Activated CD4-positive, alpha-beta T cell treated with anti-CD3 and anti-CD28 coated beads, Interleukin-2, amount 10 ng/mL, durations not matched to agents 7 days and 5 days (primary cell): ENCODE measurements at regions not wholly inside any gene's neighbourhood (a gene's known extent, or its start where the extent isn't known, plus 50 kb on each side); places are given as distances from the start of the nearest gene placed in this dataset.
"Not testable (repeated sequence)": the region's sequence is repeated elsewhere in the genome, so short reads cannot be mapped to it uniquely, and the experiment has no call there.

Source experiments
- CTCF ChIA-PET: fragments of 350-600 bp; sonication (Branson Sonifier 250); formaldehyde crosslinking; loops from one replicate; lab custom pipeline; 2021; ENCODE audit warnings: antibody characterized with exemption; lab: Charles Lee
- POLR2A ChIA-PET: fragments of 350-600 bp; sonication (Branson Sonifier 250); formaldehyde crosslinking; loops from one replicate; lab custom pipeline; 2021; ENCODE audit warnings: antibody characterized with exemption; lab: Charles Lee
- DNase-seq: peaks from one replicate; pipeline ENCODE4 v3.0.0-alpha.2; 2020
- H3K27ac Mint-ChIP-seq: one replicate; pipeline ENCODE4 v1.8.0; 2021; ENCODE audit warnings: mild to moderate bottlenecking, moderate library complexity, mixed read lengths
- H3K27me3 Mint-ChIP-seq: one replicate; pipeline ENCODE4 v1.8.0; 2021; ENCODE audit warnings: mixed read lengths
- H3K36me3 Mint-ChIP-seq: one replicate; pipeline ENCODE4 v1.8.0; 2021; ENCODE audit warnings: low read depth, mixed read lengths
- H3K4me1 Mint-ChIP-seq: one replicate; pipeline ENCODE4 v1.8.0; 2021; ENCODE audit warnings: mixed read lengths
- H3K4me3 Mint-ChIP-seq: one replicate; pipeline ENCODE4 v1.8.0; 2021; ENCODE audit warnings: mild to moderate bottlenecking, moderate library complexity, mixed read lengths
- H3K9me3 Mint-ChIP-seq: one replicate; pipeline ENCODE4 v1.8.0; 2021; ENCODE audit warnings: mixed read lengths

- H3K4me1 Mint-ChIP-seq, H3K27me3 Mint-ChIP-seq, H3K27ac Mint-ChIP-seq, H3K36me3 Mint-ChIP-seq, DNase-seq, CTCF ChIA-PET, H3K9me3 Mint-ChIP-seq, H3K4me3 Mint-ChIP-seq: not testable (repeated sequence)
- POLR2A ChIA-PET = interaction anchor here (0.7 kb wide), 1 partner anchor 1812 kb away, joined by 3 read pairs; no protein-coding TSS in a partner anchor
Measured at GRCh38 chr2:87423796-87424762, 323.8 kb upstream of the PLGLB2 start.

DNA sequence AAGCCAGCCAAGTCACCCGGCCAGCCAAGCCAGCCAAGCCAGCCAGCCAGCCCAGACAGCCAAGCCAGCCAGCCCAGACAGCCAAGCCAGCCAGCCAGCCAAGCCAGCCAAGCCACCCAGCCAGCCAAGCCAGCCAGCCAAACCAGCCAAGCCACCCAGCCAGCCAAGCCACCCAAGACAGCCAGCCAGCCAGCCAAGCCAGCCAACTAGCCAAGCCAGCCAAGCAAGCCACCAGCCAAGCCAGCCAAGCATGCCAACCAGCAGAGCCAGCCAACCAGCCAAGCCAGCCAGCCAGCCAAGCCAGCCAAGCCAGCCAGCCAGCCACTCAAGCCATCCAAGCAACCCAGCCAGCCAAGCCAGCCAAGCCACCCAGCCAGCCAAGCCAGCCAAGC lies 323.1 kb upstream of the PLGLB2 start:
- H3K4me3 Mint-ChIP-seq, H3K27me3 Mint-ChIP-seq, DNase-seq, H3K36me3 Mint-ChIP-seq, H3K9me3 Mint-ChIP-seq, CTCF ChIA-PET, POLR2A ChIA-PET, H3K4me1 Mint-ChIP-seq, H3K27ac Mint-ChIP-seq: not testable (repeated sequence)

DNA sequence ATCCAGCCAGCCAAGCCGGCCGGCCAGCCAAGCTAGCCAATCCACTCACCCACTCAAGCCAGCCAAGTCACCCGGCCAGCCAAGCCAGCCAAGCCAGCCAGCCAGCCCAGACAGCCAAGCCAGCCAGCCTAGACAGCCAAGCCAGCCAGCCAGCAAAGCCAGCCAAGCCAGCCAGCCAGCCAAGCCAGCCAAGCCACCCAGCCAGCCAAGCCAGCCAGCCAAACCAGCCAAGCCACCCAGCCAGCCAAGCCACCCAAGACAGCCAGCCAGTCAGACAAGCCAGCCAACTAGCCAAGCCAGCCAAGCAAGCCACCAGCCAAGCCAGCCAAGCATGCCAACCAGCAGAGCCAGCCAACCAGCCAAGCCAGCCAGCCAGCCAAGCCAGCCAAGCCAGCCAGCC lies 322.7 kb upstream of the PLGLB2 start:
- POLR2A ChIA-PET, H3K27ac Mint-ChIP-seq, CTCF ChIA-PET, H3K27me3 Mint-ChIP-seq, H3K36me3 Mint-ChIP-seq, H3K4me3 Mint-ChIP-seq, DNase-seq, H3K9me3 Mint-ChIP-seq, H3K4me1 Mint-ChIP-seq: not testable (repeated sequence)

- POLR2A ChIA-PET, H3K4me1 Mint-ChIP-seq, CTCF ChIA-PET, H3K27me3 Mint-ChIP-seq, H3K27ac Mint-ChIP-seq, H3K9me3 Mint-ChIP-seq, DNase-seq, H3K4me3 Mint-ChIP-seq, H3K36me3 Mint-ChIP-seq: not testable (repeated sequence)
Measured at GRCh38 chr2:87425717-87426116, 322.2 kb upstream of the PLGLB2 start.

DNA sequence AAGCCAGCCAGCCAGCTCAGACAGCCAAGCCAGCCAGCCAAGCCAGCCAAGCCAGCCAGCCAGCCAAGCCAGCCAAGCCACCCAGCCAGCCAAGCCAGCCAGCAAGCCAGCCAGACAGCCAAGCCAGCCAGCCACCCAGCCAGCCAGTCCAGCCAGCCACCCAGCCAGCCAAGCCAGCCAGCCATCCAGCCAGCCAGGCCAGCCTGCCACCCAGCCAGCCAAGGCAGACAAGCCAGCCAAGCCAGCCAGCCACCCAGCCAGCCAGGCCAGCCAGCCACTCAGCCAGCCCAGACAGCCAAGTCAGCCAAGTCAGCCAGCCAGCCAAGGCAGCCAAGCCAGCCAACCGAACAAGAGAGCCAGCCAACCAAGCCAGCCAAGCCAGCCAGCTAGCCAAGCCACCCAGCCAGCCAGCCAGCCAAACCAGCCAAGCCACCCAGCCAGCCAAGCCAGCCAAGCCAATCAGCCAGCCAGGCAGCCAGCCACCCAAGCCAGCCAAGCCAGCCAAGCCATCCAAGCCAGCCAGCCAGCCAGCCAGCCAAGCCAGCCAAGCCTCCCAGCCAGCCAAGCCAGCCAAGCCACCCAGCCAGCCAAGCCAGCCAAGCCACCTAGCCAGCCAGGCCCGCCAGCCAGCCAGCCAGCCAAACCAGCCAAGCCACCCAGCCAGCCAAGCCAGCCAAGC lies 319.3 kb upstream of the PLGLB2 start:
- DNase-seq, H3K27me3 Mint-ChIP-seq, H3K4me1 Mint-ChIP-seq, POLR2A ChIA-PET, CTCF ChIA-PET, H3K27ac Mint-ChIP-seq, H3K36me3 Mint-ChIP-seq, H3K4me3 Mint-ChIP-seq, H3K9me3 Mint-ChIP-seq: not testable (repeated sequence)

- POLR2A ChIA-PET, CTCF ChIA-PET, H3K9me3 Mint-ChIP-seq, H3K4me1 Mint-ChIP-seq, DNase-seq, H3K4me3 Mint-ChIP-seq, H3K36me3 Mint-ChIP-seq, H3K27ac Mint-ChIP-seq, H3K27me3 Mint-ChIP-seq: not testable (repeated sequence)
Measured at GRCh38 chr2:87429206-87429930, 318.5 kb upstream of the PLGLB2 start.

GRCh38 chr2:87429931-87430275 lies 318.0 kb upstream of the PLGLB2 start:
- POLR2A ChIA-PET, H3K4me1 Mint-ChIP-seq, H3K9me3 Mint-ChIP-seq, H3K4me3 Mint-ChIP-seq, H3K36me3 Mint-ChIP-seq, CTCF ChIA-PET, H3K27ac Mint-ChIP-seq, DNase-seq, H3K27me3 Mint-ChIP-seq: not testable (repeated sequence)

GRCh38 chr2:87431051-87431450 lies 316.8 kb upstream of the PLGLB2 start:
- H3K27ac Mint-ChIP-seq, H3K4me1 Mint-ChIP-seq, H3K27me3 Mint-ChIP-seq, POLR2A ChIA-PET, H3K36me3 Mint-ChIP-seq, H3K9me3 Mint-ChIP-seq, H3K4me3 Mint-ChIP-seq, CTCF ChIA-PET, DNase-seq: not testable (repeated sequence)

DNA sequence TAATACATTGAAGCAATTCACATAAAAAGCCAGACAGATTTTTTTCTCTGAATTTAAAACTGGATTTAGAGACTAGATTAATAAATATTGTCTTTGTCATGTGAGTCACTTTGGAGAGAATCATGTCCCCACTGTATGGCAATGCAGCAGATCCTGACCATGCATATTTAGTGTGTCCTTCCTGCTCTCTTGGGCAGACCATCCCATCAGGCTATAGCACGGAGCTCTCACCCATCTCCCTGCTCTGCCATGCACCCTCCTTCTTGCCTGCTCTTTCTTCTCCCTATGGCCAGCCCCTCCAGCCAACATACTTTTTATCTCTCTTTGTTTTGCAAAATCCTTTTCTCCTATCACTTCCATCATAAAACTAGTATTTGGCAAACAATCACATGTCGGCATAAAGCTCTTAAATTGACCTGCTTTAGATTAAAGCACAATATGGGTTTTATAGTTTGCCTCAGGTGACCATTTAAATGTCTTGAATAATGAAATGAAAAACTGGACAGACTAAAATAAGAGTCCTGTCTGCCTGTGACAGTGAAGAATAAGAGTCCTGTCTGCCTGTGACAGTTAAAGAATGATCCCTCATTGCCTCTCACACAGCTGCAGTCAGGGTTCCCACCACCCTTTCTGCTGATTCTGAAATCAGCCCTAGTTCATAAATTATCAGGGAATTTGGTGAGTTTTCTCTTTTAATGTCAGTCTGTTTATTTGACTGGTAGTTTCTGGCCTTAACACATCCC lies 315.0 kb upstream of the PLGLB2 start:
- POLR2A ChIA-PET, H3K36me3 Mint-ChIP-seq, H3K4me3 Mint-ChIP-seq, CTCF ChIA-PET, DNase-seq, H3K4me1 Mint-ChIP-seq, H3K27ac Mint-ChIP-seq, H3K9me3 Mint-ChIP-seq, H3K27me3 Mint-ChIP-seq: not testable (repeated sequence)

GRCh38 chr2:87436007-87436406 lies 311.9 kb upstream of the PLGLB2 start:
- H3K9me3 Mint-ChIP-seq, H3K27me3 Mint-ChIP-seq, H3K4me3 Mint-ChIP-seq, DNase-seq, H3K4me1 Mint-ChIP-seq, POLR2A ChIA-PET, H3K36me3 Mint-ChIP-seq, H3K27ac Mint-ChIP-seq, CTCF ChIA-PET: not testable (repeated sequence)

- H3K27me3 Mint-ChIP-seq, CTCF ChIA-PET, DNase-seq, H3K36me3 Mint-ChIP-seq, H3K27ac Mint-ChIP-seq, POLR2A ChIA-PET, H3K9me3 Mint-ChIP-seq, H3K4me3 Mint-ChIP-seq, H3K4me1 Mint-ChIP-seq: not testable (repeated sequence)
Measured at GRCh38 chr2:87437701-87438260, 310.1 kb upstream of the PLGLB2 start.

- H3K27ac Mint-ChIP-seq, CTCF ChIA-PET, POLR2A ChIA-PET, H3K9me3 Mint-ChIP-seq, H3K4me3 Mint-ChIP-seq, H3K27me3 Mint-ChIP-seq, H3K36me3 Mint-ChIP-seq, DNase-seq: not testable (repeated sequence)
- H3K4me1 Mint-ChIP-seq = peaks cover 17% of the 10 kb centered on the region
Measured at GRCh38 chr2:87438780-87439454, 309.0 kb upstream of the PLGLB2 start.
